Breast epithelium (tissue), 4 donors: ENCODE measurements at regions not wholly inside any gene's neighbourhood (a gene's known extent, or its start where the extent isn't known, plus 50 kb on each side); places are given as distances from the start of the nearest gene placed in this dataset.
"Not testable (repeated sequence)": the region's sequence is repeated elsewhere in the genome, so short reads cannot be mapped to it uniquely, and the experiment has no call there.

ENCODE experiments used
- DNase-seq, 2 donors: peaks; one replicate each; pipeline ENCODE4 v3.0.0-alpha.2; 2019; ENCODE audit warnings: low spot score in 2 of 2
- H3K27ac ChIP-seq, 2 donors: fragments of 200-600 bp; sonication (generic) in 1 of 2; one replicate each; pipeline ENCODE4 v1.5.1; 2016 to 2019; ENCODE audit warnings: mild to moderate bottlenecking in 1 of 2
- H3K27me3 ChIP-seq, 2 donors: fragments of 200-600 bp; sonication (generic) in 1 of 2; one replicate each; pipeline versions ENCODE4 v1.5.1 to v1.6.0; 2017 to 2019; ENCODE audit warnings: control low read depth in 1 of 2, mild to moderate bottlenecking in 1 of 2
- H3K36me3 ChIP-seq: fragments of 200-600 bp; one replicate; pipeline ENCODE4 v1.5.1; 2019
- H3K4me1 ChIP-seq, 2 donors: fragments of 200-600 bp; sonication (generic); one replicate each; pipeline ENCODE4 v1.5.1; 2016 to 2019; ENCODE audit warnings: control low read depth in 1 of 2
- H3K4me3 ChIP-seq, 3 donors: fragments of 200-600 bp; sonication (generic); 1 replicate in 2 of 3; 2 replicates in 1 of 3; pipeline ENCODE4 v1.5.1; 2016 to 2019; ENCODE audit warnings: mild to moderate bottlenecking in 3 of 3, moderate library complexity in 2 of 3
- H3K9me3 ChIP-seq, 2 donors: fragments of 200-600 bp; sonication (generic) in 1 of 2; one replicate each; pipeline ENCODE4 v1.5.1; 2016 to 2019; ENCODE audit warnings: control low read depth in 1 of 2
- POLR2A ChIP-seq: fragments of 450-650 bp; IDR thresholded peaks from one replicate; pipeline ENCODE4 v1.6.1; 2016; ENCODE audit warnings: antibody characterized with exemption, mild to moderate bottlenecking, moderate library complexity
- POLR2AphosphoS5 ChIP-seq, 3 donors: sonication (generic); formaldehyde crosslinking; IDR thresholded peaks; one replicate each; pipeline ENCODE4 v1.6.1; 2017; ENCODE audit warnings: antibody characterized with exemption in 3 of 3
- intact Hi-C: fragments of 100-400 bp; cut with DNase I; formaldehyde crosslinking; loops from one replicate; pipeline ENCODE4 v1.15.1; 2023; ENCODE audit warnings: low total_unique reads
- TF ChIP-seq, protein P1 (sequence below), 3 donors: fragments of 450-650 bp; IDR thresholded peaks; one replicate each; pipeline ENCODE4 v1.5.1; 2016 to 2017; ENCODE audit warnings: antibody characterized with exemption in 3 of 3, mild to moderate bottlenecking in 3 of 3, moderate library complexity in 3 of 3

DNA sequence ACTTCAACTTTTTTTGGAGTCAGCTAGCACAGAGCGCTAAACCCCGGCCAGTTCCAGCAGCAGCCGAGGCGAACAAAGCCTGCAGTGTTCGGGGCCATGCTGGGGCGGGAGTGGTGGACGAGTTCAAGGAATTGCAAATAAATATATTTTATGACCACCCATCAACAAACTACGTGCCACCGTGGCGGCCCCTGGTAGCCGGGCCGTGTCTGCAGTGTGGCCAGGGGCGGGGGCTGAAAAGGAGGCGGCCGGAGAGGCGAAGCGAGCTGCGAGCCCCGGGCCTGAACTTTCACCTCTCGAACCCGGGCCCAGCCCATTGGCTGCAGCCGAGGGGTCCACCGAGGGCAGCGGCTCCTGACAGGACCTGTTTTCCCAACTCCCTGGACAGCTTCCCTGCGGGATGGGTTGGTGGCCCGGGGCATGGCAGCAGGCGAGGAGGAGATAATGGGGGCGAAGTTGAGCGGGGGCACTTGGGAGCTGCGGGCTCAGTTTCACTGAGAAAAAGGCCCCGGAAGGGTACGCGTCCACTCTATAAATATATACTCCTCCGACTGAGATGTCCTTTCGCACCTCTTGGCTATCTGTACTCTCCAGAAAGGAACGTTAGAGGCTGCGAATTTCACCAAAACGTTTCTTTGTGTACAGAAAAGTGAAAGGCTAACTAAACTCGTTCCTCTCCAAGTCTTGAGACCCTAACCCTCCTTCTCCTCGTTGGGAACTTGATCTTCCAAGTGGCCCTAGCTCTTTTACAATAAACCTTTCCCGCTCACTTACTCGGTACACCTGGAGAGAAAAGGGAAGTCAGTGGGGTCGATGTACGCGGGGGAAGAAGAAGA lies 164.6 kb upstream of the PPP1R3A start:
- Histone ChIP-seq H3K27me3 (peaks cover 0 to 46% of the 10 kb centered on the region in 2 donors), H3K4me1 (no peaks in the 10 kb centered on the region), H3K36me3 (no peaks in the 10 kb centered on the region), H3K4me3 (peak overlapping the region; percentile 27 to 52 (median 28)), H3K9me3 (no peaks in the 10 kb centered on the region), H3K27ac (no peak overlapping the region)
- TF ChIP-seq, protein P1, sequence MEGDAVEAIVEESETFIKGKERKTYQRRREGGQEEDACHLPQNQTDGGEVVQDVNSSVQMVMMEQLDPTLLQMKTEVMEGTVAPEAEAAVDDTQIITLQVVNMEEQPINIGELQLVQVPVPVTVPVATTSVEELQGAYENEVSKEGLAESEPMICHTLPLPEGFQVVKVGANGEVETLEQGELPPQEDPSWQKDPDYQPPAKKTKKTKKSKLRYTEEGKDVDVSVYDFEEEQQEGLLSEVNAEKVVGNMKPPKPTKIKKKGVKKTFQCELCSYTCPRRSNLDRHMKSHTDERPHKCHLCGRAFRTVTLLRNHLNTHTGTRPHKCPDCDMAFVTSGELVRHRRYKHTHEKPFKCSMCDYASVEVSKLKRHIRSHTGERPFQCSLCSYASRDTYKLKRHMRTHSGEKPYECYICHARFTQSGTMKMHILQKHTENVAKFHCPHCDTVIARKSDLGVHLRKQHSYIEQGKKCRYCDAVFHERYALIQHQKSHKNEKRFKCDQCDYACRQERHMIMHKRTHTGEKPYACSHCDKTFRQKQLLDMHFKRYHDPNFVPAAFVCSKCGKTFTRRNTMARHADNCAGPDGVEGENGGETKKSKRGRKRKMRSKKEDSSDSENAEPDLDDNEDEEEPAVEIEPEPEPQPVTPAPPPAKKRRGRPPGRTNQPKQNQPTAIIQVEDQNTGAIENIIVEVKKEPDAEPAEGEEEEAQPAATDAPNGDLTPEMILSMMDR (IDR thresholded peaks at IDR 0.05), result no peak
- TF ChIP-seq POLR2A (no peak), POLR2AphosphoS5 (IDR thresholded peaks at IDR 0.05) (no peak)
- intact Hi-C loops, result no loop called here
- DNase-seq, result no peak

DNA sequence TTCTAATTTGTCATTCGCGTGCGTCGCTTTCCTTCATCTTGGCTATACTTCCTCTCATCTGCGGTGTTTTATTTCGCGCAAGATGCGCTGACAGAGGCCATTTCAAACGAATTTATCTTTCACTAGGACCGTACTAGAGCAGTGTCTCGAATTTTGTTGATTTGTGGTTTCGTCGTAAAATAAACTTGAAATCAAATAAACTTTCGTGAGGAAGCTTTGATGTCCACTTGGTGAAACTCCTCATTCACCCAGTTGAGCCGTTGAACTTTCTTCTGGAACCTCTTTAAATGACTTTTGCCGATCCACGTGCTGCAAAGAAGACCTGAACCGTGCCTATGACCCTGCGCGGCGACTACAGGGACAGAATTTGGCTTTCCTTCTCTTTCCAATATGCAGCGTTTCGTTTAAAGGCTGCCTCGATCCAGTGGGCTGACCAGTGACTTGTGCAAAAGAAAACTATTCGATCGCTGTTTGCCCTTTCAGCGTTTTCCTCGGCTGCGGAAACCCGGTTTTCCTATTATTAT lies 163.9 kb upstream of the PPP1R3A start:
- no peaks in the 10 kb centered on the region for H3K4me1 ChIP-seq
- H3K27ac ChIP-seq, result no peak overlapping the region
- intact Hi-C loops, result no loop called here
- peaks cover 0 to 46% of the 10 kb centered on the region in 2 donors for H3K27me3 ChIP-seq
- no peak for TF ChIP-seq POLR2AphosphoS5 (IDR thresholded peaks at IDR 0.05)
- no peak for DNase-seq
- no peaks in the 10 kb centered on the region for H3K36me3 ChIP-seq
- no peaks in the 10 kb centered on the region for H3K9me3 ChIP-seq
- H3K4me3 ChIP-seq, result peak overlapping the region; percentile 27 to 52 (median 28)

DNA sequence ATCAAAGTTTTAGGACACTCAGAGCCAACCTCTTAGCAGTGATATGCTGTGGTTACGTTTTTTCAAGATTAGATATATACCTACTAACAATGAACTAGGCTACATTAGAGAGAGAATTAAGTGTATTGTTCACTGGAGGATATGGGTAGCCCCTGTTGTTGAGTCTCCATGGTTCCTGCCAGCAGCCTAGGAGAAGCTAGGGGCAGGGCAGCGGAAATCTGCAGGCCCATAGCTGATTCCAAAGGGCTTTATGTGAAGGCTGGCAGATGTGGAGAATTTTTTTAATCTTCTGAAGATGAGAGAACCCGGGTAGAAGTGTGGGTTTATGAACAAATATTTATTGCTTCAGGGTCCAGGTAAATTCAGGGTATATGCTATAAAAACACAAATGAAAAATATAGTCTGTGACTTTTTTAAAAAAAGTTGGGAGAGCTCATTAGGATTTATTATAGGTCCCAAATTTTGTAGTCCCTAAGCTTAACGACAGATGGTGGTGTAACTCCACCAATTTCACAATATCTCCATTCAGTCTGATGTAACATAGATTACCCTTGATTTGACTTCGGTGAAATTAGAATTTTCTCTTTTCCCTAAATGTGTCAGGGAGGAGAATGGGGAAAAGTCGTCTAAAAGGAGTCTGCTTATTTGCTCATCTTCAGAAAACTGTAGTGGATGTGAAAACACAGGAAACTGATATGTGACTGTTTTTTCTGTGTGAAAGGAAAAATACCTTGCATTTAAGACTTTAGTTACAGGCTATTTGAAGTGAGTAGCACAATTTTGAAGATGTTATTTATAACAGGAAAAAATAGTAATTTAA lies 163.0 kb upstream of the PPP1R3A start:
- H3K9me3 ChIP-seq, result no peaks in the 10 kb centered on the region
- H3K27ac ChIP-seq, result no peak overlapping the region
- intact Hi-C loops, result no loop called here
- no peaks in the 10 kb centered on the region for H3K36me3 ChIP-seq
- no peaks in the 10 kb centered on the region for H3K4me1 ChIP-seq
- DNase-seq, result no peak
- TF ChIP-seq, protein P1 (IDR thresholded peaks at IDR 0.05), result peak in 2 of 3 donors; percentile 52 to 60
- TF ChIP-seq POLR2AphosphoS5 (IDR thresholded peaks at IDR 0.05) (no peak), POLR2A (no peak)
- no peak overlapping the region for H3K4me3 ChIP-seq
- H3K27me3 ChIP-seq, result peaks cover 0 to 46% of the 10 kb centered on the region in 2 donors

DNA sequence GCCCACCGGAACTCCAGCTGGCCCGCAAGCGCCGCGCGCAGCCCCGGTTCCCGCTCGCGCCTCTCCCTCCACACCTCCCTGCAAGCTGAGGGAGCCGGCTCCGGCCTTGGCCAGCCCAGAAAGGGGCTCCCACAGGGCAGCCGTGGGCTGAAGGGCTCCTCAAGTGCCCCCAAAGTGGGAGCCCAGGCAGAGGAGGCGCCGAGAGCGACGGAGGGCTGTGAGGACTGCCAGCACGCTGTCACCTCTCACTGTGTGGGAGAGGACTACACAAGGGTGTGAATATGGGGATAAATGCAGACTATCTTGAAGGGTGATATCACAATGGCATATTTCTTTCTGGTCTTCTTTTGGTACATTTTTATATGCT lies 158.3 kb upstream of the PPP1R3A start:
- H3K9me3 ChIP-seq, H3K27ac ChIP-seq, H3K4me1 ChIP-seq, H3K4me3 ChIP-seq, H3K36me3 ChIP-seq, DNase-seq: not testable (repeated sequence)
- intact Hi-C loops, result loop anchor here (5.0 kb wide), 2 partner anchors 275 to 520 kb away; no protein-coding TSS in a partner anchor
- peaks cover 0 to 15% of the 10 kb centered on the region in 2 donors for H3K27me3 ChIP-seq

DNA sequence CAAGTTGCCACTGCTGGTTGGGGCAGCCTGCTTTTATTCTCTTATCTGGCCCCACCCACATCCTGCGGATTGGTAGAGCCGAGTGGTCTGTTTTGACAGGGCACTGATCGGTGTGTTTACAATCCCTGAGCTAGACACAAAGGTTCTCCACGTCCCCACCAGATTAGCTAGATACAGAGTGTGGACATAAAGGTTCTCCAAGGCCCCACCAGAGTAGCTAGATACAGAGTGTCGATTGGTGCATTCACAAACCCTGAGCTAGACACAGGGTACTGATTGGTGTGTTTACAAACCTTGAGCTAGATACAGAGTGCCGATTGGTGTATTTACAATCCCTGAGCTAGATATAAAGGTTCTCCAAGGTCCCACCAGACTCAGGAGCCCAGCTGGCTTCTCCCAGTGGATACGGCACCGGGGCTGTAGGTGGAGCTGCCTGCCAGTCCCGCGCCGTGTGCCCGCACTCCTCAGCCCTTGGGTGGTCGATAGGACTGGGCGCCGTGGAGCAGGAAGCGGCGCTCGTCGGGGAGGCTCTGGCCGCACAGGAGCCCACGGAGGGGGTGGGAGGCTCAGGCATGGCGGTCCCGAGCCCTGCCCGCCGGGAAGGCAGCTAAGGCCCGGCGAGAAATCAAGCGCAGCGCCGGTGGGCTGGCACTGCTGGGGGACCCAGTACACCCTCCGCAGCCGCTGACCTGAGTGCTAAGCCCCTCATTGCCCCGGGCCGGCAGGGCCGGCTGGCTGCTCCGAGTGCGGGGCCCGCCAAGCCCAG lies 157.8 kb upstream of the PPP1R3A start:
- intact Hi-C loops, result loop anchor here (5.0 kb wide), 2 partner anchors 276 to 521 kb away; no protein-coding TSS in a partner anchor
- H3K27ac ChIP-seq, H3K36me3 ChIP-seq, H3K4me3 ChIP-seq, DNase-seq, H3K4me1 ChIP-seq, H3K9me3 ChIP-seq: not testable (repeated sequence)
- peaks cover 0 to 10% of the 10 kb centered on the region in 2 donors for H3K27me3 ChIP-seq

DNA sequence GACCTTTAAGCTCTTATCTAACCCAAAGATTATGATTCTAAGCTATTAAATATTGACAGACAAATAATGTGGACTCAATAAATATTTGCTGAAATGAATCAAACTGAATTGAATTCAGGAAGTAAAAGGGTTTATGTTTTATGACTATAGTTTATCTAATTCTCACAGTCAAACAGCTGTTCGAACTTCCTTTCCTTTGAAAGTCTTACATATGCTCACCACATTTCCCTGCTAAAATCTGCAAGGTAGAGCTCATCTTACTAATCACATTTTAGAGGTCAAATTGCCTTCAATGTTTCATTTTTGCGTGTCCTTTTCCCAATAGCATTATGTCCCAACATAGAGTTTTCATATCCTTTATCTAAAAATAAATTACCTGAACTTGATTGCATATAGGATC lies 154.9 kb upstream of the PPP1R3A start:
- H3K27ac ChIP-seq, result no peak overlapping the region
- H3K4me1 ChIP-seq, result no peaks in the 10 kb centered on the region
- no peaks in the 10 kb centered on the region for H3K27me3 ChIP-seq
- TF ChIP-seq POLR2A, result no peak
- intact Hi-C loops, result no loop called here
- no peak for DNase-seq
- no peak overlapping the region for H3K4me3 ChIP-seq
- no peaks in the 10 kb centered on the region for H3K36me3 ChIP-seq
- H3K9me3 ChIP-seq, result no peaks in the 10 kb centered on the region
